HG03521 (cell line): ENCODE measurements at regions not wholly inside any gene's neighbourhood (a gene's known extent, or its start where the extent isn't known, plus 50 kb on each side); places are given as distances from the start of the nearest gene placed in this dataset.

Experiments
- ATAC-seq: cut with Tn5 transposase; IDR thresholded peaks from one replicate; pipeline ENCODE4 v1.9.1; 2021; ENCODE audit warnings: mild to moderate bottlenecking, moderate library complexity; ENCODE audit not compliant: unreplicated experiment

DNA sequence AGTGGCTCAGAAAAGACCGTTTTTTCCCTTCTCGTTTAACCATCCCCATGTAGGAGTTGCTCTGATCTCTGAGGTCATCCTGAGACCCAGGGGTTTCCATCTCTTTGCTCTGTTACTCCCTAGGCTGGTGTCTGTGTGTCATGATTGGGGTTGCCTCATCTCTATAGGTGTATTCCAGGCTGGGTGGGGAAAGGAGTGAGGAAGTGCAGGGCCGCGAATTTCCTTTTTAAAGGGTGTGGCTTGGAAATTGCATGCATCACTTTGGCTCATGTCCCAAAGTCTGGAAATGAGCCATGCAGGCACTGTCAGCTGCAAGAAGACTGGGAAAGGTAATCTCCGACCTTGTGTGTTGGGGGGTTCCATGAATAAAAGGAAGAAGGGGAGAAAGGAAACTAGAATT is 201.9 kb downstream of the AACS start:
- no peak for ATAC-seq

DNA sequence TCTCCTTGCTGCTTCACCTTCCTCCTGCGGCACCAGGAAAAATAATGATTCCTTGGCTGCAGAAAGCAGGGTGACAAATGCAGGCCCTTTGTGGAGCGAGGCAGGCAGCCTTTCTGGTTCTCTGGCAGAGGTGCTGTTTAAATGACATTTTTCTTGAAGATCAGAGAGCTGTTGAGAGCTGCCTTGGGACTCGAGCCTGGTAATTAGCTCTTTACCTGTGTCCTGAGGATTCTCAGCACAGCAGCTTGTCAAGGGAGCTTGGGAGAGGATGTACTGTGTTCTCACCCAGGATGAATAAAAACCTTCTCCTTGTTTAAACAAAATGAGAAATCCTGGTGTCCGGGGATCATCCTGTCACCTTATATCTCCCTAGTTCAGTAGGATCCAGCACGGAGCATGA is 204.0 kb downstream of the AACS start:
- no peak for ATAC-seq

DNA sequence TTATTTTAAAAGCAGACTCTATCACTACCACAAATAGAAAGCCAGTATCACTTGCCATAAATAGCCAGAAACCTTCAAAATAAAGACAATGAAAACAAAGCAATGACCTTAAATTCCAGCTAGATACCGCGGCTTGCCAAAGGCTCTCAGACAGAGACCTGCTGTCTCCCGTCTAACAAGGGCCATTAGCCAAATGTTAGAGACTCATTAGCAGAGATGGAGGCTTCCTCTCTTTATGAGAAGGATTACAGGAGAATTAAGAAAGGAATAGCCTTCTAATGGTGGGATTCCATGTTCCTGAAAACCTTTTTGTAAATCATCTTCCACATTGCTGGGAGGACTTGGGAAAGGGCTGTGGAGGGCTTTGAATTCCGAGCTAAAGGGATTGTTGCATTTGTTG is 206.7 kb downstream of the AACS start:
- no peak for ATAC-seq

DNA sequence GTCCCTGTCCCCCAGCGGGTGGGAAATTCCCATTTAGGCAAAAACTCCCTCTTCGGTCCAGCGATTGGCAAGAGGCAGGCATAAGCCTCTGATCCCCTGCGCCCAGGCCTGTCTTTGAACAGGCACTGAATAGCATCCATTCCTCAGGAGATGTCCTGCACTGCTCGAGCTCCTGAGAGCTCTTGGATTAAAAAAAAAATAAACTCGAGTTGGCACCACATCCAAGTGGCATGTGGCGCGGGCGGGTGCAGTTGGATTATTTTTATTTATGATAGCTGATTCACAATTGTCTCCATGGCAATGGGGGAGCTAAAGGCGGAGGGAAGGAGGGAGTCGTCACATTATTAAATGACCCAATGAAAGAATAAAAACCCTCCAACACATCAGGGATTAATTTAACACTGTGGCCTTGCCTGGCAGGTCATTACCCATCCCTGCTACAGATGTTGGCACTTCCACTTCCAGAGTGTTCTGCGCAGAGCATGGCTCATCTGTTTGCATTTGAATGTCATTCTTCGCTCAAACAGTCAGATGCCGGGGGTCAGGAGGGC is 207.2 kb downstream of the AACS start:
- ATAC-seq = no peak

DNA sequence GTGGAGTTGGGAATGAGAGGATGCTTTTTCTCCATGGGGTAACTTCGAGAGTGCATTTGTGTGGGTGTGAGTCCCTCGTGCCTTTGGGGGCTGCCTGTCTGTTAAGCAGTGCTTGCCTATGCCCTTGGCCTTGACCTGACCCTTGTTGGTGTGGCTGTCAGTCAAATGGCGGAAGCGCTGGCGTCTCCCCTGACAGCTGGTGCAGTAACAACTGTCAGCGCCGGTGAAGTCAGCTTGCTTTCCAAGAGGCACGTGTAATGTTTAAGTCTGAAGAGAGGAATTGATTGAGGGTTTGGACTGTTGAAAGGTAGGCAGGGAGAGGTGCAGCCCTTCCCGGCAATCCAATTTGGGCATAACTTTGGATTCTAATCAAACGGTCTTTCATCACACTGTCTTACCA is 211.3 kb downstream of the AACS start:
- ATAC-seq = no peak

DNA sequence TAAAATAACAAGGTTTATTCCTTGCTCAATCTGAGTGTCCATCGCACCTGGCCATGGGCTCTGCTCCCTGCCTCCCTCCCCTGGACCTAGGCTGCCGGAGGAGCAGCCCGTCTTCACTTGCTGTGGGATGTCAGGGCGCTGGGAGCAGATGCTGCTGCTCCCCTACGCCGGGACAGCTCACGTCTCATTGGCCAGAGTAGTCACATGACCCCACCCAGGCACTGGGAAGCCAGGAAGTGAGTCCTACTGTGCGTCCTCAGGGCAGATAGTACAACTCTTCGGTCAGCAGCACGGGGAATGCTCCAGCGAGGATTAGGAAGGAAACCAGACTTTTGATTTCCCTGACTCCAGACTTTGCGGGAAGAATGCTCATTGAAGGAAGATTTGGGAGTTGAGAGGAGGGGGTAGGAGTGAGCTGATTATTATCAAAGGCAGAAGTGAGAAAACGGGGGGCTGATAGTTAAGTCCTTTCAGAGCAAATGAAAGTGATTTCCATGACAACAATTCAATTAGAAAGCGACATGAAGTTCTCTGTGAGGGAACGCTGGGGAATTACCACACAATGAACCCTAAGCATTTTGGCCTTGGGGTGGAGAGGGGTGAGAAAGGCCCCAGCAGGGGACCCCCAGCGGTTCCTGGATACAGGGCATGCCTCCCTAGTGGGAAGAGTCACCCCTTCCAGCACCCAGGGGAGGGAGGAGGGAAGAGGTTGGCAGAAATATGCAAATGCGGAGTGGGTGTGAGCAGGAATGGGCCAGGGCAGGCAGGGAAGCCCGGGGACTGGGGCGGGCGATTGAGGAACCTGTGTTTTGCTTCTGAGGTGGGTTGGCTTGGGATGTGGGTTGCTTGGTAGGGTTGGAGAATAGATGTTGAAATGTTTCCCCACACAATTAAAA is 215.5 kb downstream of the AACS start:
- no peak for ATAC-seq

DNA sequence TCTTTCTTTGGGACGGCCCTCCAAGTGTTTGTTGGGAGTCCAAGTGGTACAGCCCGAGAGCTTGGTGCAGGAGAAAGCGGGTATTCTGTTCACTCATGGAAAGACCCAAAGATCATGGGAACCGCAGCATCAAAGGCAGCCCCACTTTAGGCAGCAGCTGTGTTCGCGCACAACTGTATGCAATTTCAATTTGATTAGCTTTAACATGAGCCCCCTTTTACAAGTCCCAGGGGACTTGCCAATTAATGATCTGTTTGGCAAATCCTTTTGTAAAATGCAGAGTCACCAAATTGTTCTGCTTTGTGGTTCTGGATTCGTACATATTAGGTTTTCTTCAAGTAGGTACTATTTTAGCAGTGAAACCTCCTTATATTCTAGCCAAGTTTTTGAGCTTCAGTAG is 217.7 kb downstream of the AACS start:
- ATAC-seq = no peak

DNA sequence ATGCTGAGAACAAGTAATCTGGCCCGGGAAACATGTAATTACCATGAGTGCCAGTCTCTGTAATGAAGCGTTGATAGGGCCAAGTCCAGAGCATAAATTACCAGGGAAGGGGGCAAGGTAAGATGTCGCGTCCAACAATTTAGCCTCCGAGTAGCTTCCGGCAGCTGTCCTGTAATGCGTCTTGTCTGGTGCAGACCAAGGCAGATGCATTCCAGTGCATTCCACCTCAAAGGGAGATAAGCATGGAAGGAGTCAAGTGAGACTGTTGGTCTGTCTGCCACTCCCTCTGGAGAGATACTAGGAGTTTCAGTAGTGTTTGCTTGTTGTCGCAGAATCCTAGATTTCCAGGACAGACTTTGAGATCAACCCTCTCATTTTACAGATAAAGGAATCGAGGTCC is 218.3 kb downstream of the AACS start:
- ATAC-seq = no peak

DNA sequence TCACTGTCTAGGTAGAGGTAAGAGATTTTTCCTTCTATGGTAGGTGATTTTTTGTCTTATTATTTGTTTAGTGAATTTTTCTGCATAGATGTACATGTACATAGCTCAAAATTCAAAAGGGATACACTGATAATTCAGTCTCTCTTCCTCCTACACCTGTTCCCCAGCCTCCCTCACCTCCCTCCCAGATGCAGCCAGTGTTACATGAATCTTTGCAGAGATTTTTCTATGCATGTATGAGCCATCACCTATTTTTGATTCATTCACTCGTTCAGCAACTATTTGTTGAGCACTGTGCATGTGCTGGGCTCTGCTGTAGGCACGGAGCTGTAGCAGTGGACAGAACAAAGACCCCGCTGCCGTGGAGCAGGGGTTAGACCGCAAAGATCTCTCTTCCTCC is 218.9 kb downstream of the AACS start:
- no peak for ATAC-seq

DNA sequence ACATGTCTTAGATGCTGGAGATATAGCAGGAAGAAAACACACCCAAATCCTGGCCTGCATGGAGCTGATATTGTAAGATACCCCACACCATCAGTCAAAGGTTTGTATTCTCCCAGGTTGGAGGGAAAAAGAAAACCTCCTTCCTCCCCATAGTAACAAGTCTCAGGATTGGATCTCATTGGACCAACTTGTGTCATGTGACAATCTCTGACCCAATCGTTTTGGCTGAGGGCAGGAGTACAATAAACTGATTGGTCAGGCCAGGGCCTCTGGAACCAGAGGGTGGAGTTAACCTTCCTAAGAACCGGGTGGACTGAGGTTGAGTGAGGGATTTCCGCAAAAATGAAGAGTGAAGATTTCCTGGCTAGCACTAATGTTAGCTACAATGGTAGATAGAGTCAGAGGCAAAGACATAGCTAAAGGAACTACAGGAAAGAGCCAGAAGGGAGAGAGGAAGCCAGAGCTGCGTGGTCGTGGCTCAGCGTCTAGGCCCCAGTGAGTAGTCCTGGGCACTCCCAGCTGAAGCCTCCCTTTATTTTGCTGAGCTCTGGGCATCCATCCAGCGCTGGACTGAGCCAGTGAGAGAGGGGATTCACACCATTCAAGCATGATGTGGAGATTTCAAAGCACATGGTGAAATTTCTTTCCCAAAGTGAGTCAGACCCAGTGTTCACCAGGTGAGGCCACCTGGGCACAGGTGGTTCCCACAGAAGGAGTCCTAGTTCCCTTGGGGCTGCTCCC is 219.9 kb downstream of the AACS start:
- no peak for ATAC-seq

DNA sequence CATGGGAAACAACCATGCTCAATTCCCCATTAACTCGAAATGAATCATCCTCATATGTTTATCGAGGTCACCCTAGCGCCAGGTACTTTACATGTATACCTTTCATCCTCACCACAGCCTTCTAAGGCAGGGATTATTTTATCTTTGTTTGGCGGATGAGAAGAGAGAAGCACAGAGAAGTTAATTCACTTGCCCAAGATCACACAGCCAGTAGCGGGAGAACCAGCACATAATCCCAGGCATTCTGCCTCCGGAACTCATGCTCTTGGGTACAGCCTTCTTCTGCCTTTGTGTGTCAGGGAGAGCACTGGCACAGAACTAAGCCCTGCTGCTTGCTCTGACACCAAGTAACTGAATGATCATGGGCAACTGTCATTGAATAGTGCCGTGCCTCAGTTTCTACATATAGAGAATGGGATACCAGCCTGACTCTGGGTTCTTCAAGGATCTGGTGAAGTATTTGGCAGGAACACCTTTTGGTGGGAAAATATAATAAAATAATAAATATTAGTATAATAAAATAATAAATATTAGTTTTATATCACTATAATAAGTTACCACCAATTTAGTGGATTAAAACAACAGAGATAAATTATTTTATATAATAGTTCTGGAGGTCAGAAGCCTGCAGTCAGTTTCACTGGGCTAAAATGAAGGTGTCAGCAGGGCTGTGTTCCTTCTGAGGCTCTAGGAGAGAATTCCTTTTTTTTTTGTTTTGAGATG is 220.9 kb downstream of the AACS start:
- ATAC-seq = no peak

DNA sequence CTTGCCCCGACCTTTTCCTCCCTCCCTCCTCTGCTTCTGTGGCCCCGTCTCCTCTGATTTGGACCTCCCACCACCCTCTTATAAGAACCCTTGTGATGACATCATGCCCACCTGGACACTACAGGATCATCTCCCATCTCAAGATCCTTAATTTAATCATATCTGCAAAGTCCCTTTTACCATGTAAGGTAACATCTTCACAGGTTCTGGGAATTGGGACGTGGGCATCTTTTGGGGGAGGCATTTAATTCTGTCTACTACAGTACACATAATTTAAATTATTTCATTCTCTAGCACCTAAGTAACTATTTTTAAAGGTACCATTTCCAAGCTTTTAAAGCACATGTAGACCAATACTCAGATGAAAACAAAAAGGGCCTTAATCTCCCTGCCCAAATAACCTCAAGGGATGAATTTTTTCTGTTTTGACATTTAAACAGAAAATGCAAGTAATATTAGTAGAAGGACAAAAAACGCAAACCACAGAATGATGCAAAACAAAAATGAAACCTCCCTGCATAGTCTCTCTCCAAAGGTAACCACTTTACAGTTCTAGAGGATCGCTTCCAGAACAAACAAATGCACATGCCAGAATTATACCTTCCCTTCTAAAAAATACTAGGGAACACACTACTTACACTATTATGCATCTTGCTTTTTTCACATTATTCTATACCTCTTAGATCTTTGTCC is 222.1 kb downstream of the AACS start:
- ATAC-seq = no peak

DNA sequence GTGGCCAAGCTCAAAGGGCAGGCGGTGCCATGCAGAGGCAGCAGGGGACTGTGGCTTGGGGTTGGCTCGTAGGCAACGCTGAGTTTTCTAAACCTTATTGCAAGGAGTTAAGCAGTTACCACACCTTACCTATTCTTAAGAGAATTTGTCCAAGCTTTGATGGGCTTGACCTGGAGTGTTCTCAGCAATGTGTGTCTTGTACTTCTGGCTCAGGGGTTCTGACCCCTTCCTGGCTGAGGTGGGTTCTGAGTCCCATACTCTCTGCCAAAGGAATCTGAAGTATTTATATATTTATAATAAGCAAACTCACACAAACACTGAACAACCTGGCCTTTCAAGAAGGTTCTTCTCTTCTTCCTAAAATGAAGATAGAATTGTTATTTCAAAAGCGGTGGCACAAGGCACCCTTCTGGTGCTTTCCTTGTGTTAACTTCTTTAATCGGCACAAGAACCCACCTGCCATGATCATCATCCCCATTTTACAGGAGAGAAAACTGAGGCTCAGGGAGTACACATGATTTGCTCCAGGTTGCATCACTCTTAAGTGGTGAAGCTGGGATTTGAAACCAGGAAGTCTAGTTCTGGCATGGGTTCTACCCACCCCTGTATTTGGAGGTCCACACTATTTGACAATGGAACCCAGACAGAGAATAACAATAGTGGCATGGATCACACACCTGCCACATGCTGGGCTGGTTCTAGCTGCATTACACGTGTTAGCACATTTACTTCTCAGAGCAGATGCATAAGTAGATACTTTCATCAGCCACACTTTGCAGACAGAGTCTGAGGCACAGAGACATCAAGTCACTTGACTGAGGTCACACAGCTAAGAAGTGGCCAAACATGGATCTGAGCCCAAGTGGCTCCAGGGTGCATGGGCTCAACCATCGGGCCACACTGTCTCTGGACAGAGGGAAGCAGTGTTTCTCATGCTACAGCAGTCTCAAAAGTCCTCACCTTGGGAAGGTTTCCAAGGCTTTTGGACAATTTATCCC is 224.0 kb downstream of the AACS start:
- no peak for ATAC-seq

DNA sequence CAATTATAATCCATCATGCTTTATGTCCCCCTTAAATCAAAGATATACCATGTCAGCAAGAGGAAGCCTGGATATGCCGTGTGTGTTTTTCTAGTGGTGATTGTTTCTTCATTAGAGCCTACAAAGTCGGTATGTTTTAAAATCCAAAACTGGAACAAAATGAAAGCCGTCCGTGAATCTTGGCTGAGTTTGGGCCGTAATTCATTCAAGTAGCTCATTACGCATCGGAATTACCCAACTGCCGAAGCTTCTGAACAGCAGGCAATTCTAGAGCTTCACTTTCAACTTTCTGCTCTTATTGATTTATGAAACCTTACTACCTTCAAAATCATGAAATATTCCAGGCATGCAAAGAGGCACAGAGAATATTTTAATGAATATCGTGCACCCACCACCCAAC is 224.7 kb downstream of the AACS start:
- no peak for ATAC-seq

DNA sequence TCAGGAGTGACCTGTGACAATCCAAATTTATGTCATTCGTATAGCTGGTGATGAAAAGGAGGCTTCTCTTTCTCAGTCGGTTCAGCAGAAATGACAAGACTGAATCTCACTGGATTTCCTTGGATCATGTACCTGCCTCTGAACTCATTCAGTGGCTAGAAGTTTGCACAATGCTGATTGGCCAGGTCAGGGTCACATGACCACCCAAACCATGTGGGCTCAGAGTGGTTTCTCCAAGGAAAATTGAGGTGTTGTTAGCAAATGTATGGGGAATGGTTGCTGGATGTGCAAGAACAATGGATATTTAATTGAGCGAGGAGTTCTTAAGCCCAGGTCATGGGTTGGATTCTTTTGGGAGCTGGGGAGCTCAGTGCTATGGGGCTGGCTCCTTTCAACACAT is 227.5 kb downstream of the AACS start:
- no peak for ATAC-seq

DNA sequence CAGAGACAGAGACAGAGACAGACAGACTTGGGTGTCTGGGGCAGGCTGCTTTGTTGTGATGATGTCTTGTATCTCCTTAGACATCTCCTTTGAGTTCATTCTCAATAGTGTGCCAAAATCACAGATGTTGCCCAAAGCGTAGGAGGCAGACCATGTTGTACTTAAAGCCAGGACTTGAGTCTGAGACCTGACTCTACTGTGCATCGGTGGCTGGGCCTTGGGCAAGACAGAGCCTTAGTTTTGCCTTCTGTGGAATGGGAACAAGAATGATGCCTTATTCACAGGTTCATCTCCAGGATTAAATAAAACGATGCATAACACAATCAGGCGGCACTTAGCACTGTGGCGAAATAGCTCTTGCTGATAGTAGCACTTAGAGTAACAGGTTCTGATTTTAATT is 230.3 kb downstream of the AACS start:
- no peak for ATAC-seq

DNA sequence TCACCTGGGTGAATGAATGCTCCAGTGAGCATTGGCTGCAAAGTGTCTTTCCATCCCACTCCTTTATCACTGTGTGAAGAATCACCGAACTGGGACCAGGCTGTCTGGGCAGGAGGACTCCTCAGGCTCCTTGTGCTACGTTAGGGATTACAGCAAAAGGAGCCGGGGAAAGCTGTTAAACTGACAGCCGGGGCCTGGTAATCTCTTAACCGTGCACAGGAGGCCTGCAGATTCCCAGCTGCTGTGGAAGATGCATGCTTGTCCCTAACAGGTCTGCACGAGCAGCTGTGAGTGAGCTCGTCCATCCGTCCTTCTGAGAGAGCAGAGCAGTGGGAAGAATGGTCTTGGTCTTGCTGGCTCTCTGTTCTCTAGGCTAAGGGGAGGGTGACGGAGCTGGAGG is 231.5 kb downstream of the AACS start:
- no peak for ATAC-seq

DNA sequence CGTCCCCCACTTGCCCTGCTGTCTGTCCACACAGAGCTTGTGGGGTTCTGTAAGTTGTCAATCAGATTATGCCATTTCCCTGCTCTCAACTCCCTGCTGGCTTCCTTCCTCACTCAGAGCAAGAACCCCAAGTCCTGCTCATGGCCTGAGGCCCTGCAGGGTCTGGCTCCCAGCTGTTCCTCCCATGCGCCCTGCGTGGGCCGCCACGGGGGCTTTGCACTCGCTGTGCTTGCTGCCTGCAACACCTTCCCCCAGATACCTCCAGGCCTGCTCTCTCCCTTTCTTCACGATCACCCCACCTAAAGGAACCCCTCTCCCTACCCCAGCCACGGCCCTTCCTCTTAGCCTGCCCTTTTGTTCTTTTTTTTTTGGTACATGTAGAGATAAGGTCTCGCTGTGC is 234.6 kb downstream of the AACS start:
- no peak for ATAC-seq

DNA sequence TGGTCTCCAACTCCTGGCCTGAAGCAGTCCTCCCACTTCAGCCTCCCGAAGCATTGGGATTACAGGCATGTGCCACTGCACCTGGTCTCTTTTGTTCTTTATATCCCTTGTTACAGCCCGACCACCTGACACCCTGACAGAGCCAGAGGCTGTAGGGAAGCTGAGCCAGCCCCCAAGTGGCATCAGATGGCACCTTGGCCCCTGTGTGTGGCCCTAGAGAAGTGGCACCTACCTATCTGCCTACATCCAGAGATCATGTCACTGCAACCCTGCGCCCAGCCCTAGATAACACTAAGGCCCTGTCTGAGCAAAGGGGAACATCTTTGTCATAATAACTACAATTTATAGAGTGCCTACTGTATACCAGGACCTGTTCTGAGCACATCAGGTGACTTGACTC is 235.0 kb downstream of the AACS start:
- no peak for ATAC-seq

DNA sequence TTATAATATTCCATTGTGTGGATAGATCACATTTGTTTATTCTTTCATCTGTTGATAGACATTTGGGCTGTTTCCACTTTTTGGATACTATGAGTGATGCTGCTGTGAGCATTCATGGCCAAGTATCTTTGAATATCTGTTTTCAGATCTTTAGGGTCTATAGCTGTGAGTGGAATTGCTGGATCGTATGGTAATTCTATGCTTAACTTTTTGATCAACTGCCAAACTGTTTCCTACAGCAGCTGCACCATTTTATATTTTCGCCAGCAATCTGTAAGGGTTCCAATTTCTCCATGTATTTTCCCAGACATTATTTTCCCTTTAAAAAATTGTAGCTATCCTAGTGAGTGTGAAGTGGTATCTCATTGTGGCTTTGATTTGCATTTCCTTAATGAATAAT is 238.1 kb downstream of the AACS start:
- no peak for ATAC-seq
